OCI-LY3 (cell line): ENCODE measurements at regions not wholly inside any gene's neighbourhood (a gene's known extent, or its start where the extent isn't known, plus 50 kb on each side); places are given as distances from the start of the nearest gene placed in this dataset.

Experiments used
- CTCF ChIP-seq: fragments of 200-600, 300-600 bp; sonication (generic); IDR thresholded peaks from 2 replicates; pipeline ENCODE4 v1.5.1; 2014; ENCODE audit warnings: antibody characterized with exemption, low read length, low read depth
- EZH2phosphoT487 ChIP-seq: fragments of 200-600 bp; shearing (Covaris generic); IDR thresholded peaks from 2 replicates; pipeline ENCODE4 v1.6.1; 2018; ENCODE audit warnings: antibody characterized with exemption, mixed run types, low read depth

GRCh38 chr1:218970397-218970990 lies 203.2 kb upstream of the LYPLAL1 start:
- TF ChIP-seq CTCF (no peak), EZH2phosphoT487 (no peak)
